ENCODE measurements at regions not wholly inside any gene's neighbourhood (a gene's known extent, or its start where the extent isn't known, plus 50 kb on each side); places are given as distances from the start of the nearest gene placed in this dataset.
"Not testable (repeated sequence)": the region's sequence is repeated elsewhere in the genome, so short reads cannot be mapped to it uniquely, and the experiment has no call there.

GRCh38 chr5:17978954-17979353 lies 344.7 kb downstream of the TAF11L14 start:
- no peak for DNase-seq (ENCODE audit: low read depth)

GRCh38 chr5:17982626-17983025 lies 348.4 kb downstream of the TAF11L14 start:
- DNase-seq (ENCODE audit: low read depth), result not testable (repeated sequence)

GRCh38 chr5:17989036-17989435 lies 354.8 kb downstream of the TAF11L14 start:
- no peak for DNase-seq (ENCODE audit: low read depth)

GRCh38 chr5:17989567-17990563 lies 355.6 kb downstream of the TAF11L14 start:
- DNase-seq (ENCODE audit: low read depth), result no peak

DNA sequence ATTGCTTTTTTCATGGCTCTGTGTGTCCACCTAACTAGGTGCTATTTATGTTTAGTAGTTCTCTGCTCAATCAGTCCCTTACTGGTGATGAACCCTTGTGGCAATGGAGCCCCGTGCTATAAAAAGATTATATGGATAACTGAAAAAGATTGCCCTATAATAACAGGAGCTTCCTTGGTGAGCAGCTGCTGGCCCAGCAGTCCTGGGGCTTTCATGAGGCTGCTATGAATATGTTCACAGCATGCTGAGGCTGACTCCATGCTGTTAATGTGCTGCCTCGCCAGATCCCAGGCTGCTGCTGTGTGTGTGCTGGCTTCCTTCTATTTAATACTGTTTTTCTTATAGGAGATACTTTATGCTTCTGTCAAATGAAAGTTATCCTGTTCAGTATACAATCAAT lies 357.5 kb downstream of the TAF11L14 start:
- no peak for DNase-seq (ENCODE audit: low read depth)

- no peak for DNase-seq (ENCODE audit: low read depth)
Observed at GRCh38 chr5:17992291-17992690, 358.0 kb downstream of the TAF11L14 start.

DNA sequence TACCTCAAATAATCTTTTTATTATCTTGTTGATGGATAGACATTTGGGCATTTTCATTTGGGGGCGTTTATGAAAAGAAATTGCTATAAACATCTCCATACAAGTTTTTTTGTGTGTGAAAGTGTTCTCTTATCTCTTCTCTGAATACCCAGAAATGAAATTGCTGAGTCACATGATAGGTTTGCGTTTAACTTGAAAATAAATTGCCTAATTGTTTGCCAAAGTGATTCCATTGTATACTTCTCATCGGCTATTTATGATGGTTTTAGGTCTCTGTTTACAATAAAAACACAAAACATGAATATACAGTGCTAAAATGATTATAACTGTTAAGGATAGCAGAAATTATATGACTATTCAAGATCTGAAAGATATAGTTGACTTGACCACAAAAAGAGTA lies 361.7 kb downstream of the TAF11L14 start:
- DNase-seq (ENCODE audit: low read depth), result no peak

DNA sequence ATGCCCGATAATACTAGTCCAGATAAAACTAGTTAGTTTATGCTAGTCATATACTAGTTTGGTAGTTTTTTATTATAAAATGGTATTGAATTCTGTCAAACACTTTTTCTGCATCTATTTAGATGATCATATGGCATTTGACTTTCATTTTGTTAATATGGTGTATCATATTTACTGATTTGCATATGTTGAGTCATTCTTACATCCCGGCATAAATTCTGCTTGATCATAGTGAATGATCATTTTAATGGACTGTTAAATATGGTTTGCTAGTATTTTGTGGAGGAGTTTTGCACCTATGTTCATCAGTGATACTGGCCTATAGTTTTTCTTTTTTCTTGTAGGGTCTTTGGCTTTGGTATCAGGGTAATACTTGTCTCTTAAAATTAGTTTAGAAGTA lies 365.6 kb downstream of the TAF11L14 start:
- no peak for DNase-seq (ENCODE audit: low read depth)

- no peak for DNase-seq (ENCODE audit: low read depth)
Observed at GRCh38 chr5:18000744-18001143, 366.5 kb downstream of the TAF11L14 start.

GRCh38 chr5:18003312-18003711 lies 369.1 kb downstream of the TAF11L14 start:
- DNase-seq (ENCODE audit: low read depth), result no peak

DNA sequence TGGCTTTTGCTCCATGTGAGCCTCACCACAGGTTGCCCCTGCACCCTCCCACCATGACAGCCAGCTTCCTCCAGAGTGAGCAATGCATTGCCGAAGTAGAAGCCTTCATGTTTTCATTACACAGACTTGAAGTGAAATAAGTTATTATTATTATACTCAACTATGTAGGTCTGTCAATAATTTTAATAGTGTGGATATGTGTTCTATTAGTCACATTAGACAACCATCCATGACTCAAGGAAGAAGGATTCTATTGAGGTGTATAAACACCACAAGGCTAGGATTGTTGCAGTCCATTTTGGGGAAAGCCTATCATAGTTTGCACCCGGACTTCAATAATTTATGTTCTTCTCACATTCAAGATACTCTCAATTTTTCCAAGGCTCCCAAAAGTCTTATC lies 369.5 kb downstream of the TAF11L14 start:
- no peak for DNase-seq (ENCODE audit: low read depth)

- DNase-seq (ENCODE audit: low read depth), result not testable (repeated sequence)
Observed at GRCh38 chr5:18006235-18006634, 372.0 kb downstream of the TAF11L14 start.

- DNase-seq (ENCODE audit: low read depth), result no peak
Observed at GRCh38 chr5:18008940-18009339, 374.7 kb downstream of the TAF11L14 start.

DNA sequence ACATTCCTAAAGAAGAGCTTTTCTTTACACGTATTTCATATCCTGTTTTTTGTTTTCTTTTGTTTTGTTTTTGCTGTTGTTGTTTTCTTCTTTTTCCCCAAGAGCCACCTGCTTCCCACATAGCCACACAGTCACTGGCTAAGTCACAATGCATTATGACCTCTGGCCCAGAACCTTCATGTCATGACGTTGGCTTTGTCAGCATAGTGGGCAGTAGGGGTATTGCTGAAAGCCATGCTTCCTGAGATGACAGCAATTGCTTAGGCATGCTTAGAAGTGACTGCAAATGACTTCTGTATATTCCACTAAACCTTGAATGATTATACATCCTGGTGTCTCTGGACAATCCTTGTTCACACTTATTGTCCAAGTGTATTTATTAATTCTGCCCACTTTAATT lies 375.8 kb downstream of the TAF11L14 start:
- DNase-seq (ENCODE audit: low read depth), result no peak

DNA sequence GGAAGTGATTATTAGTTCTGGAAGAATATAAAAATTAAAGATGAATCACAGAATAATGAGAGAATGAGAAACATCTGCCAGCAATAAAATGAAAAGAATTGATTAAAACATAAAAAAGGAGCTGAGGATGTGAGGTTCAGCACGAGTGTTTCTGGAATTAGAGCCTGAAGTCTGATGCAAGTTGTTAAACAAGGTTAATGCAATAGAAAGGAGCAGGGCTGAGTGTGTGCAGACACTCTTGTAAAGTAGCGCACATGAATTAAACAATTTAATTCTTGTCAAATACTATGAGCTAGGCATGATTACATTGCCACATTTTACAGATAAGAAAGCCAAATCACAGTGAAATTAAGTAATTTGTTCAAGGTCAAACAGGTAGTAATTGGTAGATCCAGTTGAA lies 384.2 kb downstream of the TAF11L14 start:
- DNase-seq (ENCODE audit: low read depth), result no peak

- no peak for DNase-seq (ENCODE audit: low read depth)
Observed at GRCh38 chr5:18023275-18023674, 389.0 kb downstream of the TAF11L14 start.

DNA sequence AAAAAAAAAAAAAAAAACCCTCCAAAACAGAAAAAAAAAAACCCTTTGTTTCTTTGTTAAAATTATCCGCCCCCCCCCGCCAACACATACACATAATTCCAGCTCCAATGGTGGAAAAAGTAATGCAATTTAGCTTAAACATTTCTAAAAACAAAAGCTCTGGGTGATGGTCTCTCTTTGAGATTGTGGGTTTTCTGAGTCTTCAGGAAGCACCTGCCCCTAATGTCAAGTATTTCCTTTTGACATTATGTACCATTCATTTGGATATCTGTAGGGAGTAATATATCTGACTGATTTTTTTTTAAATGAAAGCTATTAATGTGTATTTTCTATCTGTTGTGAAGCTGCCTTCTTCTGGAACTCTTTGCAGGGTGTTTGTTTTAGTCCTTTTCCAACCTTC lies 389.7 kb downstream of the TAF11L14 start:
- no peak for DNase-seq (ENCODE audit: low read depth)

GRCh38 chr5:18024542-18024941 lies 390.3 kb downstream of the TAF11L14 start:
- no peak for DNase-seq (ENCODE audit: low read depth)

DNA sequence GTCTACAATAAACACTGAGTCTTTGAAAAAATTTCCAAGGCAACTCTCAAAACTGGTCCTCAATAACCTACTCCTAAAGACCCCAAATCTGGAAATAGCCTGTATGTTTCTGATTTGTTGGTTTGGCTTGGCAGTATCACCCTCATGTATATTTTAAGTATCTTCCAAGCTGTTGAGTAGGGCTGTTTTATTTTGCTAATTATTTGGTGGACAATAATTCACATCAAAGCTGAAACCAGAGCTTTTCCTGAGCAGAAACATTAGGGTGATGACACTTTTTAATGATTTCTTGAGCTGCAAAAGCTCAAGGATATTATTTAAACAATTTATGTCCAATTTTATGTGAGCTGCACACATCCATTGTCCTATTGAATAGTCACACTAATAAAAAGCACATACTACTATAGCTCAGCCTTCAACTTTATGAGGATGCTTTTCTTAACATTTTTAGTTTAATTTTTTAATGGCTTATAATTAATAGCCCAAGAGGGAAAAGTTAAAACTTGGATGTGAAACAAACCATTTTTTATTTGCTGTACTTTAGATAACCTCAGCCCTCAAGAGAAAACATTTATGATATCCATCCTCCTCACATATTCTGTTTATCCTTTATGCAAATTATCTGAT lies 393.1 kb downstream of the TAF11L14 start:
- DNase-seq (ENCODE audit: low read depth), result no peak

DNA sequence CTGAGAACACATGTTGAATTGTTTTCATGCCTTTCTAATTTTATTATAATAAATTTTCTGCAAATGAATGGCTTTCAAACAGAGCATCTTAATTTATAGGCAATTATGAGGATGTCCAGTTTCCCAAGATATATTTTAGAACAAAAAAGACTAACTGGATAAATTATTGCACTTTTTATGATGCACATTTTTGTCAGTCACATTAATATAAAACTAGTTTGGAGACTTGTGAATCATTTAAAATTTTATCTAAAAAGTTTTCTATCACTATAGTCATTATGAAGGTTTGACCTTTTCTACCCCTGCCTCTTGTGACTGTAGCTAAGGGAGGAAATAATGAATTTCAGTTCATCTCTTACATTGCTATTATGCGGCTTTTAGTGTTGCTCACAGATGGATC lies 393.8 kb downstream of the TAF11L14 start:
- DNase-seq (ENCODE audit: low read depth), result no peak

DNA sequence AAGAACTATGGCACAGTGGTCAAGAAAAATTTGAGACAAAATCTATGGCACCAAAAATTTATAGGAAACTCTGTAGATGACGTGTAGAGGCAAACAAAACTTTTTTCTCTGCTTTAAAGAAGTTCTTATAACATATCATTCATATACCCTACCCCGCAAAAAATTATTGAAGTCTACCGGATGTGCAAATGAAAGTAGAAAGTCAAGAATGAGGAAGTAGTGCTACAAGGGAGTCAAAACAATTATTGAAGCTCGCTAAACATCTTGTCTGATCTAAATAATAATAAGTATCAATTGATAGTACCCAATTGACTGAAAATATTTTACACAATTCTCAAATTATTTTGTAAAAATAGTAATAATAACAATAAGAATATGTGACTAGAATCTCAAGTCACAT lies 398.5 kb downstream of the TAF11L14 start:
- DNase-seq (ENCODE audit: low read depth), result no peak

DNA sequence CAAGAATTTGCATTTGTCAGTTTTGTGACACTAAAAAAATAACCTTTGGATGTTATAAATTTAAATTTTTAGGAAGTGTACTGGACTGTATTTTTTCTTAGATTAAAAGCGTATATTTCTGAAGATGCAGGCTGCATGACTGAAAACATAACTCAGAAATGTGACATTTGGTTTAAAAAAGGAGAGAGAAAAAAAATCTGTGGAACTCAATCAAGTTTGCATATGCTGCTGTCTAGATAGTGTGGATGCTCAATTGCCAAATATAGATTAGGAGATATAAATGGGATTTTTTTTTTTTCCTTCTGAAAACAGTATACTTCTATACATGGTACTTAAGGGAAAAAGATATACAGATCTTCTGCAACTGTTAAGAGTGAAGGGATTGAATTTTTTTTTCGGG lies 402.3 kb downstream of the TAF11L14 start:
- no peak for DNase-seq (ENCODE audit: low read depth)

- no peak for DNase-seq (ENCODE audit: low read depth)
Observed at GRCh38 chr5:18037718-18038117, 403.5 kb downstream of the TAF11L14 start.
